Activated CD8-positive, alpha-beta T cell treated with anti-CD3 and anti-CD28 coated beads, Interleukin-2, amount 10 ng/mL, durations not matched to agents 7 days and 5 days (primary cell): ENCODE measurements at regions not wholly inside any gene's neighbourhood (a gene's known extent, or its start where the extent isn't known, plus 50 kb on each side); places are given as distances from the start of the nearest gene placed in this dataset.

ENCODE experiments used
- ATAC-seq: fragments of 150-1000 bp; cut with Tn5 transposase; one replicate; pipeline ENCODE4 v1.10.0; 2021; ENCODE audit warnings: moderate library complexity
- CTCF ChIA-PET: fragments of 350-600 bp; sonication (Branson Sonifier 250); formaldehyde crosslinking; loops from one replicate; lab custom pipeline; 2021; ENCODE audit warnings: antibody characterized with exemption; lab: Charles Lee
- POLR2A ChIA-PET: fragments of 350-600 bp; sonication (Branson Sonifier 250); formaldehyde crosslinking; loops from one replicate; lab custom pipeline; 2021; ENCODE audit warnings: antibody characterized with exemption; lab: Charles Lee
- DNase-seq: peaks from one replicate; pipeline ENCODE4 v3.0.0-alpha.2; 2020
- H3K27ac Mint-ChIP-seq: one replicate; pipeline ENCODE4 v1.8.0; 2021; ENCODE audit warnings: mild to moderate bottlenecking, mixed read lengths
- H3K27me3 Mint-ChIP-seq: one replicate; pipeline ENCODE4 v1.8.0; 2021; ENCODE audit warnings: low read depth, mixed read lengths
- H3K36me3 Mint-ChIP-seq: one replicate; pipeline ENCODE4 v1.8.0; 2021; ENCODE audit warnings: low read depth, mixed read lengths
- H3K4me1 Mint-ChIP-seq: one replicate; pipeline ENCODE4 v1.8.0; 2021; ENCODE audit warnings: low read depth, mixed read lengths
- H3K4me3 Mint-ChIP-seq: one replicate; pipeline ENCODE4 v1.8.0; 2021; ENCODE audit warnings: mild to moderate bottlenecking, mixed read lengths
- H3K9me3 Mint-ChIP-seq: one replicate; pipeline ENCODE4 v1.8.0; 2022; ENCODE audit warnings: mixed read lengths; ENCODE audit not compliant: insufficient read depth

- Mint-ChIP-seq H3K27ac (no peak overlapping the region), H3K36me3 (no peaks in the 10 kb centered on the region), H3K4me1 (no peaks in the 10 kb centered on the region), H3K9me3 (peaks cover 4% of the 10 kb centered on the region), H3K4me3 (no peak overlapping the region), H3K27me3 (no peaks in the 10 kb centered on the region)
- no peak for DNase-seq
- no peak for ATAC-seq
- CTCF ChIA-PET: no interaction called here
- POLR2A ChIA-PET: no interaction called here
Observed at GRCh38 chr5:68011801-68012200, 203.8 kb upstream of the PIK3R1 start.

GRCh38 chr5:68011259-68011760 is 204.2 kb upstream of the PIK3R1 start:
- H3K36me3 Mint-ChIP-seq: no peaks in the 10 kb centered on the region
- H3K27me3 Mint-ChIP-seq: no peaks in the 10 kb centered on the region
- no peak for ATAC-seq
- POLR2A ChIA-PET: no interaction called here
- CTCF ChIA-PET: no interaction called here
- no peak for DNase-seq
- H3K4me3 Mint-ChIP-seq: no peak overlapping the region
- no peak overlapping the region for H3K27ac Mint-ChIP-seq
- H3K9me3 Mint-ChIP-seq: peaks cover 4% of the 10 kb centered on the region
- no peaks in the 10 kb centered on the region for H3K4me1 Mint-ChIP-seq

GRCh38 chr5:68010740-68011139 is 204.8 kb upstream of the PIK3R1 start:
- CTCF ChIA-PET: no interaction called here
- H3K27me3 Mint-ChIP-seq: no peaks in the 10 kb centered on the region

GRCh38 chr5:68007451-68007850 is 208.1 kb upstream of the PIK3R1 start:
- ATAC-seq (no peak), DNase-seq (no peak)
- ChIA-PET CTCF (no interaction called here), POLR2A (no interaction called here)
- H3K27me3 Mint-ChIP-seq: no peaks in the 10 kb centered on the region
- H3K4me1 Mint-ChIP-seq: no peaks in the 10 kb centered on the region
- H3K4me3 Mint-ChIP-seq: no peak overlapping the region
- no peaks in the 10 kb centered on the region for H3K36me3 Mint-ChIP-seq
- peaks cover 4% of the 10 kb centered on the region for H3K9me3 Mint-ChIP-seq
- no peak overlapping the region for H3K27ac Mint-ChIP-seq

More at GRCh38 chr5:68010740-68011139, 204.8 kb upstream of the PIK3R1 start:
- Mint-ChIP-seq H3K9me3 (peaks cover 4% of the 10 kb centered on the region), H3K36me3 (no peaks in the 10 kb centered on the region), H3K4me1 (no peaks in the 10 kb centered on the region), H3K4me3 (no peak overlapping the region), H3K27ac (no peak overlapping the region)
- POLR2A ChIA-PET: no interaction called here
- no peak for ATAC-seq
- no peak for DNase-seq

- CTCF ChIA-PET: no interaction called here
Observed at GRCh38 chr5:68002836-68003235, 212.7 kb upstream of the PIK3R1 start.

GRCh38 chr5:68000805-68001204 is 214.8 kb upstream of the PIK3R1 start:
- ATAC-seq (no peak), DNase-seq (no peak)
- Mint-ChIP-seq H3K9me3 (no peaks in the 10 kb centered on the region), H3K4me3 (no peak overlapping the region), H3K27me3 (no peaks in the 10 kb centered on the region), H3K4me1 (no peaks in the 10 kb centered on the region), H3K36me3 (no peaks in the 10 kb centered on the region), H3K27ac (no peak overlapping the region)
- ChIA-PET POLR2A (no interaction called here), CTCF (no interaction called here)

More at GRCh38 chr5:68002836-68003235, 212.7 kb upstream of the PIK3R1 start:
- Mint-ChIP-seq H3K27me3 (no peaks in the 10 kb centered on the region), H3K27ac (no peak overlapping the region), H3K4me3 (no peak overlapping the region), H3K9me3 (no peaks in the 10 kb centered on the region), H3K4me1 (no peaks in the 10 kb centered on the region), H3K36me3 (no peaks in the 10 kb centered on the region)
- ATAC-seq: no peak
- POLR2A ChIA-PET: no interaction called here
- no peak for DNase-seq

- H3K9me3 Mint-ChIP-seq: no peaks in the 10 kb centered on the region
Observed at GRCh38 chr5:67999391-67999790, 216.2 kb upstream of the PIK3R1 start.

GRCh38 chr5:67998709-67999261 is 216.8 kb upstream of the PIK3R1 start:
- H3K9me3 Mint-ChIP-seq: no peaks in the 10 kb centered on the region
- ChIA-PET POLR2A (no interaction called here), CTCF (no interaction called here)
- H3K4me3 Mint-ChIP-seq: no peak overlapping the region
- no peaks in the 10 kb centered on the region for H3K4me1 Mint-ChIP-seq
- H3K27me3 Mint-ChIP-seq: peaks cover 3% of the 10 kb centered on the region
- H3K27ac Mint-ChIP-seq: no peak overlapping the region
- ATAC-seq (no peak), DNase-seq (no peak)
- no peaks in the 10 kb centered on the region for H3K36me3 Mint-ChIP-seq

More at GRCh38 chr5:67999391-67999790, 216.2 kb upstream of the PIK3R1 start:
- no peaks in the 10 kb centered on the region for H3K36me3 Mint-ChIP-seq
- no peak overlapping the region for H3K27ac Mint-ChIP-seq
- H3K27me3 Mint-ChIP-seq: no peaks in the 10 kb centered on the region
- H3K4me3 Mint-ChIP-seq: no peak overlapping the region
- H3K4me1 Mint-ChIP-seq: no peaks in the 10 kb centered on the region
- DNase-seq (no peak), ATAC-seq (no peak)
- ChIA-PET CTCF (no interaction called here), POLR2A (no interaction called here)

GRCh38 chr5:67997892-67998457 is 217.6 kb upstream of the PIK3R1 start:
- CTCF ChIA-PET: no interaction called here
- Mint-ChIP-seq H3K36me3 (no peaks in the 10 kb centered on the region), H3K4me1 (no peaks in the 10 kb centered on the region), H3K4me3 (no peak overlapping the region), H3K27ac (no peak overlapping the region), H3K9me3 (no peaks in the 10 kb centered on the region), H3K27me3 (peaks cover 7% of the 10 kb centered on the region)
- POLR2A ChIA-PET: no interaction called here
- DNase-seq: no peak
- no peak for ATAC-seq

- Mint-ChIP-seq H3K9me3 (no peaks in the 10 kb centered on the region), H3K36me3 (no peaks in the 10 kb centered on the region), H3K27ac (no peak overlapping the region), H3K27me3 (peaks cover 9% of the 10 kb centered on the region), H3K4me3 (no peak overlapping the region), H3K4me1 (no peaks in the 10 kb centered on the region)
- no peak for DNase-seq
- no peak for ATAC-seq
- POLR2A ChIA-PET: no interaction called here
- CTCF ChIA-PET: no interaction called here
Observed at GRCh38 chr5:67997148-67997547, 218.4 kb upstream of the PIK3R1 start.

GRCh38 chr5:67996596-67996995 is 219.0 kb upstream of the PIK3R1 start:
- Mint-ChIP-seq H3K4me1 (no peaks in the 10 kb centered on the region), H3K4me3 (no peak overlapping the region), H3K9me3 (no peaks in the 10 kb centered on the region), H3K27ac (no peak overlapping the region), H3K36me3 (no peaks in the 10 kb centered on the region), H3K27me3 (peaks cover 9% of the 10 kb centered on the region)
- POLR2A ChIA-PET: no interaction called here
- CTCF ChIA-PET: no interaction called here
- no peak for DNase-seq
- ATAC-seq: no peak

- CTCF ChIA-PET: no interaction called here
- Mint-ChIP-seq H3K27me3 (peaks cover 12% of the 10 kb centered on the region), H3K36me3 (no peaks in the 10 kb centered on the region), H3K9me3 (no peaks in the 10 kb centered on the region), H3K27ac (no peak overlapping the region), H3K4me1 (no peaks in the 10 kb centered on the region), H3K4me3 (no peak overlapping the region)
- POLR2A ChIA-PET: no interaction called here
- ATAC-seq (no peak), DNase-seq (no peak)
Observed at GRCh38 chr5:67992923-67993322, 222.6 kb upstream of the PIK3R1 start.

GRCh38 chr5:67989456-67989855 is 226.1 kb upstream of the PIK3R1 start:
- DNase-seq: no peak
- ChIA-PET CTCF (no interaction called here), POLR2A (no interaction called here)
- H3K4me1 Mint-ChIP-seq: no peaks in the 10 kb centered on the region
- H3K9me3 Mint-ChIP-seq: no peaks in the 10 kb centered on the region
- H3K27me3 Mint-ChIP-seq: peaks cover 12% of the 10 kb centered on the region
- no peak overlapping the region for H3K27ac Mint-ChIP-seq
- no peak overlapping the region for H3K4me3 Mint-ChIP-seq
- H3K36me3 Mint-ChIP-seq: no peaks in the 10 kb centered on the region
- no peak for ATAC-seq
